ENCODE measurements at regions not wholly inside any gene's neighbourhood (a gene's known extent, or its start where the extent isn't known, plus 50 kb on each side); places are given as distances from the start of the nearest gene placed in this dataset.

GRCh38 chr11:80899381-80899780 is 1458.6 kb upstream of the TENM4 start:
- DNase-seq (ENCODE audit: low read depth, low spot score) = no peak
- no peak for TF ChIP-seq ZNF274 (IDR thresholded peaks at IDR 0.05; ENCODE audit: low read depth, low read length)
- TF ChIP-seq YY1 (IDR thresholded peaks at IDR 0.05; ENCODE audit: insufficient read depth, insufficient read length) = no peak
- TF ChIP-seq SUZ12 (IDR thresholded peaks at IDR 0.05; ENCODE audit: extremely low read depth, insufficient read depth, insufficient read length) = no peak
- H3K4me1 ChIP-seq (ENCODE audit: insufficient read depth, insufficient read length) = no peaks in the 10 kb centered on the region

GRCh38 chr11:80898910-80899309 is 1458.1 kb upstream of the TENM4 start:
- Histone ChIP-seq H3K36me3 (ENCODE audit: insufficient read depth, insufficient read length, low read length) (no peaks in the 10 kb centered on the region), H3K9ac (ENCODE audit: insufficient read length, low read depth) (no peak overlapping the region), H3K4me3 (ENCODE audit: insufficient read length, low read depth) (no peak overlapping the region), H3K4me1 (ENCODE audit: insufficient read depth, insufficient read length) (no peaks in the 10 kb centered on the region), H3K9me3 (ENCODE audit: insufficient read depth, low read length) (no peaks in the 10 kb centered on the region), H3K27me3 (ENCODE audit: insufficient read depth, insufficient read length) (no peaks in the 10 kb centered on the region)
- TF ChIP-seq ZNF274 (IDR thresholded peaks at IDR 0.05; ENCODE audit: low read depth, low read length) (no peak), SUZ12 (IDR thresholded peaks at IDR 0.05; ENCODE audit: extremely low read depth, insufficient read depth, insufficient read length) (no peak), YY1 (IDR thresholded peaks at IDR 0.05; ENCODE audit: insufficient read depth, insufficient read length) (no peak)
- DNase-seq (ENCODE audit: low read depth, low spot score) = no peak

More at GRCh38 chr11:80899381-80899780, 1458.6 kb upstream of the TENM4 start:
- no peaks in the 10 kb centered on the region for H3K9me3 ChIP-seq (ENCODE audit: insufficient read depth, low read length)
- no peak overlapping the region for H3K9ac ChIP-seq (ENCODE audit: insufficient read length, low read depth)
- no peak overlapping the region for H3K4me3 ChIP-seq (ENCODE audit: insufficient read length, low read depth)
- no peaks in the 10 kb centered on the region for H3K36me3 ChIP-seq (ENCODE audit: insufficient read depth, insufficient read length, low read length)
- no peaks in the 10 kb centered on the region for H3K27me3 ChIP-seq (ENCODE audit: insufficient read depth, insufficient read length)

- DNase-seq (ENCODE audit: low read depth, low spot score) = no peak
- TF ChIP-seq YY1 (IDR thresholded peaks at IDR 0.05; ENCODE audit: insufficient read depth, insufficient read length) (no peak), ZNF274 (IDR thresholded peaks at IDR 0.05; ENCODE audit: low read depth, low read length) (no peak), SUZ12 (IDR thresholded peaks at IDR 0.05; ENCODE audit: extremely low read depth, insufficient read depth, insufficient read length) (no peak)
- Histone ChIP-seq H3K27me3 (ENCODE audit: insufficient read depth, insufficient read length) (no peaks in the 10 kb centered on the region), H3K9ac (ENCODE audit: insufficient read length, low read depth) (no peak overlapping the region), H3K4me1 (ENCODE audit: insufficient read depth, insufficient read length) (no peaks in the 10 kb centered on the region), H3K9me3 (ENCODE audit: insufficient read depth, low read length) (no peaks in the 10 kb centered on the region), H3K4me3 (ENCODE audit: insufficient read length, low read depth) (no peak overlapping the region), H3K36me3 (ENCODE audit: insufficient read depth, insufficient read length, low read length) (no peaks in the 10 kb centered on the region)
These were observed 1445.9 kb upstream of the TENM4 start for GRCh38 chr11:80886684-80887083.

GRCh38 chr11:80873310-80873999 is 1432.6 kb upstream of the TENM4 start:
- Histone ChIP-seq H3K9me3 (ENCODE audit: insufficient read depth, low read length) (no peaks in the 10 kb centered on the region), H3K4me1 (ENCODE audit: insufficient read depth, insufficient read length) (no peaks in the 10 kb centered on the region), H3K9ac (ENCODE audit: insufficient read length, low read depth) (no peak overlapping the region), H3K4me3 (ENCODE audit: insufficient read length, low read depth) (no peak overlapping the region), H3K36me3 (ENCODE audit: insufficient read depth, insufficient read length, low read length) (no peaks in the 10 kb centered on the region), H3K27me3 (ENCODE audit: insufficient read depth, insufficient read length) (no peaks in the 10 kb centered on the region)
- TF ChIP-seq SUZ12 (IDR thresholded peaks at IDR 0.05; ENCODE audit: extremely low read depth, insufficient read depth, insufficient read length) = no peak
- TF ChIP-seq ZNF274 (IDR thresholded peaks at IDR 0.05; ENCODE audit: low read depth, low read length) = no peak
- no peak for TF ChIP-seq YY1 (IDR thresholded peaks at IDR 0.05; ENCODE audit: insufficient read depth, insufficient read length)
- DNase-seq (ENCODE audit: low read depth, low spot score) = no peak

GRCh38 chr11:80872116-80872728 is 1431.4 kb upstream of the TENM4 start:
- Histone ChIP-seq H3K4me3 (ENCODE audit: insufficient read length, low read depth) (no peak overlapping the region), H3K27me3 (ENCODE audit: insufficient read depth, insufficient read length) (no peaks in the 10 kb centered on the region), H3K36me3 (ENCODE audit: insufficient read depth, insufficient read length, low read length) (no peaks in the 10 kb centered on the region), H3K9me3 (ENCODE audit: insufficient read depth, low read length) (no peaks in the 10 kb centered on the region), H3K4me1 (ENCODE audit: insufficient read depth, insufficient read length) (no peaks in the 10 kb centered on the region), H3K9ac (ENCODE audit: insufficient read length, low read depth) (no peak overlapping the region)
- DNase-seq (ENCODE audit: low read depth, low spot score) = no peak
- TF ChIP-seq YY1 (IDR thresholded peaks at IDR 0.05; ENCODE audit: insufficient read depth, insufficient read length) = no peak
- TF ChIP-seq SUZ12 (IDR thresholded peaks at IDR 0.05; ENCODE audit: extremely low read depth, insufficient read depth, insufficient read length) = no peak
- TF ChIP-seq ZNF274 (IDR thresholded peaks at IDR 0.05; ENCODE audit: low read depth, low read length) = no peak

- no peaks in the 10 kb centered on the region for H3K4me1 ChIP-seq (ENCODE audit: insufficient read depth, insufficient read length)
- TF ChIP-seq ZNF274 (IDR thresholded peaks at IDR 0.05; ENCODE audit: low read depth, low read length) (no peak), SUZ12 (IDR thresholded peaks at IDR 0.05; ENCODE audit: extremely low read depth, insufficient read depth, insufficient read length) (no peak), YY1 (IDR thresholded peaks at IDR 0.05; ENCODE audit: insufficient read depth, insufficient read length) (no peak)
- no peak for DNase-seq (ENCODE audit: low read depth, low spot score)
- H3K4me3 ChIP-seq (ENCODE audit: insufficient read length, low read depth) = no peak overlapping the region
- no peaks in the 10 kb centered on the region for H3K9me3 ChIP-seq (ENCODE audit: insufficient read depth, low read length)
- H3K36me3 ChIP-seq (ENCODE audit: insufficient read depth, insufficient read length, low read length) = no peaks in the 10 kb centered on the region
- no peaks in the 10 kb centered on the region for H3K27me3 ChIP-seq (ENCODE audit: insufficient read depth, insufficient read length)
- no peak overlapping the region for H3K9ac ChIP-seq (ENCODE audit: insufficient read length, low read depth)
These were observed 1428.0 kb upstream of the TENM4 start for GRCh38 chr11:80868831-80869230.

- TF ChIP-seq SUZ12 (IDR thresholded peaks at IDR 0.05; ENCODE audit: extremely low read depth, insufficient read depth, insufficient read length) (no peak), YY1 (IDR thresholded peaks at IDR 0.05; ENCODE audit: insufficient read depth, insufficient read length) (no peak), ZNF274 (IDR thresholded peaks at IDR 0.05; ENCODE audit: low read depth, low read length) (no peak)
- H3K9ac ChIP-seq (ENCODE audit: insufficient read length, low read depth) = no peak overlapping the region
- no peaks in the 10 kb centered on the region for H3K36me3 ChIP-seq (ENCODE audit: insufficient read depth, insufficient read length, low read length)
- no peak overlapping the region for H3K4me3 ChIP-seq (ENCODE audit: insufficient read length, low read depth)
- no peaks in the 10 kb centered on the region for H3K27me3 ChIP-seq (ENCODE audit: insufficient read depth, insufficient read length)
- DNase-seq (ENCODE audit: low read depth, low spot score) = no peak
- no peaks in the 10 kb centered on the region for H3K9me3 ChIP-seq (ENCODE audit: insufficient read depth, low read length)
- no peaks in the 10 kb centered on the region for H3K4me1 ChIP-seq (ENCODE audit: insufficient read depth, insufficient read length)
These were observed 1421.2 kb upstream of the TENM4 start for GRCh38 chr11:80862011-80862410.
